GM12878 (cell line): ENCODE measurements at regions not wholly inside any gene's neighbourhood (a gene's known extent, or its start where the extent isn't known, plus 50 kb on each side); places are given as distances from the start of the nearest gene placed in this dataset.

Experiments
- ATAC-seq: fragments of 200-7000 bp; cut with Tn5 transposase; 3 replicates; pipeline ENCODE4 v1.9.1; 2020; ENCODE audit warnings: mild to moderate bottlenecking, moderate library complexity
- BruUV-seq: library from RNA; stranded (reverse); fragments of 400-500 nt; replicated peaks from 2 replicates; lab custom pipeline; 2021; lab: Mats Ljungman, UMichigan
- CTCF ChIA-PET: fragments of 300-600 bp; sonication (Branson Sonifier 250); formaldehyde crosslinking; extraction: SDS; loops from one replicate; lab custom pipeline; 2021; ENCODE audit warnings: inconsistent platforms; lab: Yijun Ruan, JAX
- POLR2A ChIA-PET: fragments of 350-600 bp; formaldehyde crosslinking; extraction: SDS; loops from one replicate; lab custom pipeline; 2021; ENCODE audit warnings: inconsistent platforms; lab: Charles Lee
- RAD21 ChIA-PET: fragments of 300-600 bp; sonication (Branson Sonifier 250); formaldehyde crosslinking; loops from one replicate; lab custom pipeline; 2023; ENCODE audit warnings: antibody characterized with exemption; ENCODE audit not compliant: unreplicated experiment; lab: Charles Lee
- SMC1A ChIA-PET: fragments of 300-600 bp; sonication (Branson Sonifier 250); formaldehyde crosslinking; loops from one replicate; lab custom pipeline; 2023; ENCODE audit not compliant: unreplicated experiment, uncharacterized antibody; lab: Charles Lee
- DNase-seq: peaks from one replicate; pipeline ENCODE4 v3.0.0-alpha.2; 2011; ENCODE audit warnings: low read depth, low spot score
- FAIRE-seq: peaks from 3 replicates; lab custom pipeline; 2011; peaks lifted over from hg19 to GRCh38; lab: Jason Lieb, UNC
- H2AFZ ChIP-seq: 2 replicates; pipeline ENCODE4 v1.6.0; 2011; ENCODE audit warnings: low read depth, low read length, control low read depth; ENCODE audit not compliant: control insufficient read depth
- H3K27ac ChIP-seq: 2 replicates; pipeline ENCODE4 v1.5.1; 2011; ENCODE audit warnings: control low read depth; ENCODE audit not compliant: control insufficient read depth, insufficient read depth
- H3K27me3 ChIP-seq, 2 experiments: replicated peaks in 1 of 2; 2 replicates each; pipeline versions ENCODE4 v1.6.0 to v1.6.1; 2011; ENCODE audit warnings: low read length in 1 of 2; ENCODE audit not compliant: control insufficient read depth in 2 of 2, insufficient read depth in 2 of 2
- H3K36me3 ChIP-seq, 2 experiments: 2 replicates each; pipeline ENCODE4 v1.5.1; 2011; ENCODE audit warnings: low read length in 1 of 2; ENCODE audit not compliant: control insufficient read depth in 2 of 2, insufficient read depth in 2 of 2
- H3K4me1 ChIP-seq: 2 replicates; pipeline ENCODE4 v1.6.1; 2011; ENCODE audit warnings: mild to moderate bottlenecking, low read length, moderate library complexity, mixed read lengths; ENCODE audit not compliant: control insufficient read depth, insufficient read depth
- H3K4me2 ChIP-seq: 2 replicates; pipeline ENCODE4 v1.6.0; 2011; ENCODE audit warnings: control low read depth; ENCODE audit not compliant: control insufficient read depth, insufficient read depth
- H3K4me3 ChIP-seq: fragments of 200-600 bp; sonication (generic); 2 replicates; pipeline ENCODE4 v1.5.1; 2016
- H3K79me2 ChIP-seq: 2 replicates; pipeline ENCODE4 v1.6.0; 2011; ENCODE audit warnings: low read length; ENCODE audit not compliant: control insufficient read depth, insufficient read depth
- H3K9ac ChIP-seq: 2 replicates; pipeline ENCODE4 v1.8.0; 2011; ENCODE audit warnings: low read length, control low read depth, mixed read lengths; ENCODE audit not compliant: control insufficient read depth, insufficient read depth
- H3K9me3 ChIP-seq: replicated peaks from 3 replicates; pipeline ENCODE4 v1.5.1; 2011; ENCODE audit warnings: mild to moderate bottlenecking, low read length; ENCODE audit not compliant: control insufficient read depth, insufficient read depth
- H4K20me1 ChIP-seq: 2 replicates; pipeline ENCODE4 v1.6.0; 2011; ENCODE audit not compliant: control insufficient read depth, insufficient read depth
- BACH1 ChIP-seq: fragments of 450-650 bp; IDR thresholded peaks from 2 replicates; pipeline ENCODE4 v1.6.1; 2017; ENCODE audit warnings: mild to moderate bottlenecking, borderline replicate concordance
- BCL3 ChIP-seq: IDR thresholded peaks from 2 replicates; pipeline ENCODE4 v1.6.1; 2011; ENCODE audit warnings: borderline replicate concordance, low read depth, mild to moderate bottlenecking, moderate library complexity, low read length; ENCODE audit not compliant: insufficient read depth, poor library complexity, severe bottlenecking
- EED ChIP-seq: sonication (generic); IDR thresholded peaks from 2 replicates; pipeline ENCODE4 v1.6.1; 2016; ENCODE audit warnings: antibody characterized with exemption, low read depth
- FOXM1 ChIP-seq: IDR thresholded peaks from 2 replicates; pipeline ENCODE4 v1.6.1; 2012; ENCODE audit warnings: low read depth, mild to moderate bottlenecking, inconsistent platforms, low read length, moderate library complexity
- JUNB ChIP-seq: IDR thresholded peaks from 2 replicates; pipeline ENCODE4 v1.6.1; 2016; ENCODE audit warnings: antibody characterized with exemption, mild to moderate bottlenecking
- LARP7 ChIP-seq: fragments of 450-650 bp; IDR thresholded peaks from 2 replicates; pipeline ENCODE4 v1.6.1; 2017; ENCODE audit warnings: mild to moderate bottlenecking
- NFIC ChIP-seq: IDR thresholded peaks from 2 replicates; pipeline ENCODE4 v1.6.1; 2012; ENCODE audit warnings: low read depth, mild to moderate bottlenecking, inconsistent platforms, low read length, moderate library complexity
- PBX3 ChIP-seq: IDR thresholded peaks from 2 replicates; pipeline ENCODE4 v1.6.1; 2011; ENCODE audit warnings: mild to moderate bottlenecking, low read depth, low read length, moderate library complexity; ENCODE audit not compliant: insufficient replicate concordance
- WGBS: methylation state at CpG from one replicate; pipeline ENCODE4 v1.1.6; 2016; ENCODE audit warnings: low lambda C conversion rate; ENCODE audit not compliant: insufficient replicate concordance, insufficient coverage; ENCODE audit errors: missing lambda C conversion rate; 5-methylcytosine and 5-hydroxymethylcytosine counted together
- in situ Hi-C: fragments of 300-500 bp; cut with MboI; formaldehyde crosslinking; loops from 9 replicates; pipeline ENCODE4 v1.14.3; 2018; ENCODE audit warnings: mixed read lengths
- intact Hi-C: fragments of 100-400 bp; cut with micrococcal nuclease; formaldehyde crosslinking; loops from one replicate; pipeline ENCODE4 v1.14.2; 2022; ENCODE audit not compliant: unreplicated experiment

GRCh38 chr16:65975049-65975708 is 391.3 kb upstream of the CDH5 start:
- intact Hi-C loops: no loop called here
- ChIA-PET SMC1A (interaction anchor here (1.3 kb wide), 1 partner anchor 28 kb away, joined by 5 read pairs; no protein-coding TSS in a partner anchor), CTCF (no interaction called here), POLR2A (no interaction called here), RAD21 (no interaction called here)
- ATAC-seq (peak; percentile 34; the same call in 1 of the 3 replicates), DNase-seq (no peak), FAIRE-seq (no peak)
- no peaks in the 10 kb centered on the region for H3K9me3 ChIP-seq
- peak; percentile 80 for TF ChIP-seq JUNB
- peak; percentile 63 for TF ChIP-seq PBX3
- TF ChIP-seq BCL3: peak; percentile 98
- no peak for TF ChIP-seq EED
- TF ChIP-seq BACH1: peak; percentile 97
- peak; percentile 55; the same call in 1 of the 2 replicates for TF ChIP-seq NFIC
- no peak for TF ChIP-seq LARP7
- TF ChIP-seq FOXM1: no peak
- no peaks in the 10 kb centered on the region for H3K36me3 ChIP-seq
- no peak overlapping the region for H3K9ac ChIP-seq
- no peak overlapping the region for H2AFZ ChIP-seq
- in situ Hi-C loops: no loop called here
- H3K27ac ChIP-seq: no peak overlapping the region
- H3K79me2 ChIP-seq: no peaks in the 10 kb centered on the region
- H3K4me2 ChIP-seq: no peak overlapping the region
- no TSS peak for BruUV-seq
- H3K4me3 ChIP-seq: no peak overlapping the region
- WGBS: 45% methylated on average over 7 of the region's 7 CpGs
- no peaks in the 10 kb centered on the region for H3K4me1 ChIP-seq
- no peaks in the 10 kb centered on the region for H4K20me1 ChIP-seq
- H3K27me3 ChIP-seq: no peaks in the 10 kb centered on the region
